Muscle layer of colon (tissue), 2 donors: ENCODE measurements at regions not wholly inside any gene's neighbourhood (a gene's known extent, or its start where the extent isn't known, plus 50 kb on each side); places are given as distances from the start of the nearest gene placed in this dataset.

Source experiments
- H3K27ac ChIP-seq: one replicate; pipeline ENCODE4 v1.7.0; 2013; ENCODE audit warnings: low read depth, mild to moderate bottlenecking, low read length, moderate library complexity
- H3K27me3 ChIP-seq, 2 donors: one replicate each; pipeline ENCODE4 v1.7.0; 2013; ENCODE audit warnings: low read length in 2 of 2, mild to moderate bottlenecking in 2 of 2; ENCODE audit not compliant: insufficient read depth in 2 of 2, control insufficient read depth in 1 of 2
- H3K36me3 ChIP-seq: one replicate; pipeline ENCODE4 v1.7.0; 2013; ENCODE audit warnings: mild to moderate bottlenecking, low read length; ENCODE audit not compliant: insufficient read depth
- H3K4me1 ChIP-seq: one replicate; pipeline ENCODE4 v1.7.0; 2013; ENCODE audit warnings: mild to moderate bottlenecking, low read length; ENCODE audit not compliant: insufficient read depth
- H3K4me3 ChIP-seq, 2 donors: one replicate each; pipeline ENCODE4 v1.7.0; 2013; ENCODE audit warnings: low read length in 2 of 2, low read depth in 1 of 2, mild to moderate bottlenecking in 1 of 2, moderate library complexity in 1 of 2
- H3K9ac ChIP-seq: one replicate; pipeline ENCODE4 v1.7.0; 2013; ENCODE audit warnings: low read length
- H3K9me3 ChIP-seq: one replicate; pipeline ENCODE4 v1.7.0; 2013; ENCODE audit warnings: mild to moderate bottlenecking, low read length
- donor health status: abdominal sarcoma.
- donor health status: Adenocarcinoma of cecum.

DNA sequence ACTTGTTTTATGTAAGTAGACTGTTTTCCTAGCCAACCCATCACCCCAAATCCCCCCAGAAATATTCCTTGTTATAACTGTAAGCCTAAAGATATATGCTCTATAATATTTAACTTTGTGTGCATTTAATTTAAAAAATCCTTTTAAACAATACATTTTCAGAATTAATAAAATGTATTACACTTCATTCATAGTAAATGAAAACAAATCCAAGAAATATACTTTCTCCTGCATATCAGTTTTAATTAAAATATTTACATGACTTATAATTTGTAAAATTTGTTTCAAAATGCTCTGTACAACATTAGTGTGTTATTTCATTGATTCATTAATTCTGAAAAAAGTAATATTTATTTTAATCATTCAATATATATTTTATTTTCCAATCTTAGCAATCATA lies 669.1 kb upstream of the PCDH20 start:
- Histone ChIP-seq H3K9me3 (no peaks in the 10 kb centered on the region), H3K4me1 (no peaks in the 10 kb centered on the region), H3K9ac (no peak overlapping the region), H3K36me3 (no peaks in the 10 kb centered on the region), H3K4me3 (no peak overlapping the region), H3K27ac (no peak overlapping the region), H3K27me3 (no peaks in the 10 kb centered on the region)

DNA sequence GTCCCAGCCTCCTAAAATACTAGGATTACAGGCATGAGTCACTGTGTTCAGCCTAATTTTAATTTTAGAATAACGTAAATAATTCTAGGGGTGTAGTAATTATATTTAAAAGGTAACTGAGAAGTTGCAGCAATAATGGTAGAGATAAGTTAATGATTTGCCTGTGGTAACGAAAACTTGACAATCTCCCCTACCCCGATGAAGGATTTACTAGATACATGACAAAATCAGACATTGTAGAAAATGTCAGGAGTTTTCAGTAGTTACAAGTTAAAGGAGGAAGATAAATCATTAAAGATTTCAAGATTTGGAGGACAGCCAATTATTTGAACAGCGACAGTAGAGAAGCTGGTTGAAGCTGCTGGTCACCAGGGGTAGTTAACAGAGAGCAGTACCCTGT lies 652.2 kb upstream of the PCDH20 start:
- no peak overlapping the region for H3K4me3 ChIP-seq
- H3K4me1 ChIP-seq, result no peaks in the 10 kb centered on the region
- H3K9me3 ChIP-seq, result no peaks in the 10 kb centered on the region
- no peaks in the 10 kb centered on the region for H3K36me3 ChIP-seq
- H3K9ac ChIP-seq, result no peak overlapping the region
- H3K27me3 ChIP-seq, result no peaks in the 10 kb centered on the region
- no peak overlapping the region for H3K27ac ChIP-seq

DNA sequence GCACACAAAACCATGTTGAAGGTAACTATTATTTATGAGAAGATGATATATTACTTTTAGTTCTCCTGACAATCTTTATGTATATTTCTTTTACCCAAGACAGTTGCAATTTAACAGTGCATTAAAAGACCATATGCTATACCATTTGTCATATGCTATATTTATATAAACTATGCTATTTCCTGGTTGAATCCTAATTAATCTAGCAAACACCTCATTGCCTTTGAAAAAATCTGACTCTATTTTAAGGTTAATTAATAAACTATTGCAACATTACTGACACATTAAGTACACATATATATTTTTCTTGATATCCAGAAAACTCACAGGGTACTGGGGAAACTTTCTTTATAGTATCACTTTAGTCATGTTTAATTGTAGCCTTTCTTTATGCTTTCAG lies 649.4 kb upstream of the PCDH20 start:
- no peak overlapping the region for H3K27ac ChIP-seq
- H3K36me3 ChIP-seq, result no peaks in the 10 kb centered on the region
- no peak overlapping the region for H3K4me3 ChIP-seq
- no peak overlapping the region for H3K9ac ChIP-seq
- H3K4me1 ChIP-seq, result no peaks in the 10 kb centered on the region
- no peaks in the 10 kb centered on the region for H3K9me3 ChIP-seq
- no peaks in the 10 kb centered on the region for H3K27me3 ChIP-seq

DNA sequence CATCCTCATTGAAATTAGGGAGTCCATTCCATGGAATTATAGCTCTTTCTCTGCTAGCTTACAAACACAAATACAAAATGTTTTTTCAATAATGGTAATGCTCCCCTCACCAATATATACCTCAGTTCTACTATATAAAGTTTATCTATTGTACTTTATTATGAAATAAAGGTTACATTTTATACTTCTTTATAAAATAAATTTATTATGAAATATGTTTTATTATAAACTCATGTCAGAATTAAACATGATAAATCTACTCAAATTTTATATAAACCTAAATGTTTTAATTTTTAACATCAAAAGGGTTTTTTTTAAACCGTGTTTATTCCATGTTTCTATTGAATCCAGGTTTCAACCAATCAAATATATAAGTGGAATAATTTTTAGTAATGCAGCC lies 646.1 kb upstream of the PCDH20 start:
- H3K4me3 ChIP-seq, result no peak overlapping the region
- H3K36me3 ChIP-seq, result no peaks in the 10 kb centered on the region
- no peaks in the 10 kb centered on the region for H3K27me3 ChIP-seq
- no peaks in the 10 kb centered on the region for H3K4me1 ChIP-seq
- no peaks in the 10 kb centered on the region for H3K9me3 ChIP-seq
- no peak overlapping the region for H3K27ac ChIP-seq
- H3K9ac ChIP-seq, result no peak overlapping the region

DNA sequence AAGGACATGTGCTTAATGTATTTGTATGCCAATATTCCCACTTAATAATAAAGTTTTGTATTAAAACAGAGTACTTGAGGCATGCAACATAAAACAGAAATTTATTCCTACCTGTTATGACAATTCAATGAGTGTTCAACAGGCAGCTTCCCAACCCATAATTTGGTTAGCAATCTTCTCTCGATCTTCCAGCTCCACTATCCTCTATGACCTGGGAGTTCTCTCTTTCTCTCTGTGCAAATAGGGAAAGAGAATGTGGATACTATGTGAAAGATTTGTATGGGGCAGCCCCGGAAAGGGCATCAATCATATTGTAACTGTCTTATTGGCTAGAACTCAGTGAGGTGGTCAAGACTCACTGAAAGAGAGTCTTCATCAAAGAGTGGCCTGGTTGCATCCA lies 644.9 kb upstream of the PCDH20 start:
- Histone ChIP-seq H3K36me3 (no peaks in the 10 kb centered on the region), H3K9me3 (no peaks in the 10 kb centered on the region), H3K9ac (no peak overlapping the region), H3K27ac (no peak overlapping the region), H3K4me1 (no peaks in the 10 kb centered on the region), H3K27me3 (no peaks in the 10 kb centered on the region), H3K4me3 (no peak overlapping the region)

DNA sequence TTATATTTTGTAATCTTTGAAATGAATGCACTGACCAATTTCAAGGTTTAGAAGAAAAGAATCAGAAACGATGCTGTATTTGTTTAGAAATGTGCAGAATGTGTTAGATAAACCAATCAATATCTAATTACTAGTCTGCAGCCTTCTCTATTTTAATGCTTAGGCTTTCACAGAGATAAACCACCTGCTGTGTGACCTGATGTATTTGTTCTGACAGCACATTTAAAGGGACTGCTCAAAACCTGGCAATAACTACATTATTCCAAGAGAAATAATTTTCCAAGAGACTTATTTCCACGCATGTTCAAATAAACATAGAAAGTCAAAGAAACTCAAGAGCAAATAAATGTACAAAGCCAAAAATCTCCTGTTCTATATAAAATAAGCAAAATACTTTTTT lies 641.6 kb upstream of the PCDH20 start:
- Histone ChIP-seq H3K4me1 (no peaks in the 10 kb centered on the region), H3K9ac (no peak overlapping the region), H3K27ac (no peak overlapping the region), H3K27me3 (no peaks in the 10 kb centered on the region), H3K4me3 (no peak overlapping the region), H3K36me3 (no peaks in the 10 kb centered on the region), H3K9me3 (no peaks in the 10 kb centered on the region)

DNA sequence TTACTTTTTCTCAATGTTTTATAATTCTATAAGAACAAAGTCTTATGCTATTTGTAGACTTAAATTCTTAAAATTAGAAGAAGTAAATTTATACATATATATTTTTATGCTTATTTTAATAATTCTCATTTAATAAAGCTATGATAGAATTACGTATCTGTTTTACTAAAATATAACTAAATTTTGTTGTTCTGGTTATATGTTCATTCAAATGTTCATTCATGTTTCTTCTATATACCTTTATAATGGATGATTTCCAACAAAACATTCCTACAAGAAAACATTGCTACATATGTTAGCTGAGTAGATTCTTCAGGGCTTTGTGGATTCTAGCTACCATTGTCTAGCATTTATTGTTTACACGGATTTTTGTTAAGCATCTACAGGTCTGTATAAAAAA lies 634.3 kb upstream of the PCDH20 start:
- no peaks in the 10 kb centered on the region for H3K27me3 ChIP-seq
- H3K9ac ChIP-seq, result no peak overlapping the region
- H3K27ac ChIP-seq, result no peak overlapping the region
- no peaks in the 10 kb centered on the region for H3K9me3 ChIP-seq
- no peak overlapping the region for H3K4me3 ChIP-seq
- no peaks in the 10 kb centered on the region for H3K4me1 ChIP-seq
- no peaks in the 10 kb centered on the region for H3K36me3 ChIP-seq

DNA sequence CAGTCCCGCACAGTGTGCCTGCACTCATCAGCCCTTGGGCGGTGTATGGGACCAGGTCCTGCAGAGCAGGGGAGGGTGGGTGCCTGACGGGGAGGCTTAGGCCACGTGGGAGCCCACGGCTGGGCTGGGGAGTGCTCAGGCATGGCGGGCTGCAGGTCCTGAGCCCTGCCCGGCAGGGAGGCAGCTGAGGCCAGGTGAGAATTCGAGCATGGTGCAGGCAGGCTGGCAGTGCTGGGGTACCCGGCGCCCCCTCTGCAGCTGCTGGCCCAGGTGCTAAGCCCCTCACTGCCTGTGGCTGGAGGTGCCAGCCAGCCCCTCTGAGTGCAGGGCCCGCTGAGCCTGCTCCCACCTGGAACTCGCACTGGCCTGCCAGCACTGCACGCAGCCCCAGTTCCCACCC lies 630.9 kb upstream of the PCDH20 start:
- Histone ChIP-seq H3K4me1 (no peaks in the 10 kb centered on the region), H3K9me3 (no peaks in the 10 kb centered on the region), H3K4me3 (no peak overlapping the region), H3K27ac (no peak overlapping the region), H3K27me3 (no peaks in the 10 kb centered on the region), H3K36me3 (no peaks in the 10 kb centered on the region), H3K9ac (no peak overlapping the region)

DNA sequence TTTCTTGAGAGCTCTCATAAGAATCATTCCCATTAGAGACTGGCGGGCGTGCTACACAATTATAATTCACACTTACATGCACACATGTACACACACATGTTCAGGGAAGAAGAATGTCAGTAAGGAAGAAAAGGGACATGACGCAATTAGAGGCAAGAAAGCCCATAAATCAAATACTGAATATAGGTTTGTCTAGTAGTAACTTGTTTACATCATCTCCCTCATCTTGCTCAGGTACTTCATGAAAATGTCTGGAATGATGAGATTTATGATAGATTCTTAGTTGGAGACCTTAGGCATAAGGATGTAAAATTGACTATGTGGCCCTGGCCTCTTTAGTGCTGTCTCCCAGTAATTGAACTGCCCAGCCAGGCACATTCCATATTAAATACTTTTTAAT lies 628.0 kb upstream of the PCDH20 start:
- Histone ChIP-seq H3K4me3 (no peak overlapping the region), H3K4me1 (no peaks in the 10 kb centered on the region), H3K9me3 (no peaks in the 10 kb centered on the region), H3K36me3 (no peaks in the 10 kb centered on the region), H3K27me3 (no peaks in the 10 kb centered on the region), H3K27ac (no peak overlapping the region), H3K9ac (no peak overlapping the region)

DNA sequence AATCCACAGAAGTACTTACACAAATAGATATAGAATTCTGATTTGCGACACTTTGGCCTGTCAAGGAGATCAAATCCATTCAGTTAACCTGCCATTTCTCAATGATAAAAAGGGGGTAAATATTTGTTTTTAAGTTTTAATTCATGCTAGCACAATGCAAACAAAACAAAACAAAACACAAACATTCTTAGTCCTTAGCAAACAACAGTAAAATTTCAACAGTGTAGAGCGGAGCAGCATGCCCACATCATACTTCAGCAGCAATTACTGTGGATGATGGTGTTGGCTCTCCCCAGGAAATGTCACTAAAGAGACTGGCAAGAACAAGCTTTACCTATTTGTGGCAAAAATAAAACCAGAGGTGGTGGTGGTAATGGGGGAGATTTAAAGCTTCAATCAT lies 625.2 kb upstream of the PCDH20 start:
- H3K9me3 ChIP-seq, result no peaks in the 10 kb centered on the region

DNA sequence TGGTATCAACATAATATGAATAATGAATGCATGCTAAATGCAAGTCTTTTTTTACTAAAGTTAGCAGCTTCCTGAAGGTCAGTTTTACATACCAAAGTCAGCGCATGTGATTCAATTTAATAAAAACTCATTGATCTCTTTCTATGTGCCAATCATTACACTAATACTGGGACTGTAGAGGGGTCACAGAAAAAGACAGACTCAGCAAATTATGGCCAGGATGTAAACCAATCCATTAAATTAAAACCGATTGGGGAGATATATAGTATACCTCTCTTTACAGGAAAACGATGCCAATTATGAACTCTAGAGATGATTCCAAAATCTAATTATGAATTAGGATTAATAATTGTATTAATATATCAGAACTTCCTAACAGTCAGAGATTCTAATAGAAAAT lies 624.4 kb upstream of the PCDH20 start:
- Histone ChIP-seq H3K27me3 (no peaks in the 10 kb centered on the region), H3K36me3 (no peaks in the 10 kb centered on the region), H3K4me1 (no peaks in the 10 kb centered on the region), H3K27ac (no peak overlapping the region), H3K9me3 (no peaks in the 10 kb centered on the region), H3K4me3 (no peak overlapping the region), H3K9ac (no peak overlapping the region)

More for the DNA sequence above, 625.2 kb upstream of the PCDH20 start:
- no peaks in the 10 kb centered on the region for H3K36me3 ChIP-seq
- H3K9ac ChIP-seq, result no peak overlapping the region
- H3K4me3 ChIP-seq, result no peak overlapping the region
- no peaks in the 10 kb centered on the region for H3K4me1 ChIP-seq
- no peak overlapping the region for H3K27ac ChIP-seq
- H3K27me3 ChIP-seq, result no peaks in the 10 kb centered on the region

DNA sequence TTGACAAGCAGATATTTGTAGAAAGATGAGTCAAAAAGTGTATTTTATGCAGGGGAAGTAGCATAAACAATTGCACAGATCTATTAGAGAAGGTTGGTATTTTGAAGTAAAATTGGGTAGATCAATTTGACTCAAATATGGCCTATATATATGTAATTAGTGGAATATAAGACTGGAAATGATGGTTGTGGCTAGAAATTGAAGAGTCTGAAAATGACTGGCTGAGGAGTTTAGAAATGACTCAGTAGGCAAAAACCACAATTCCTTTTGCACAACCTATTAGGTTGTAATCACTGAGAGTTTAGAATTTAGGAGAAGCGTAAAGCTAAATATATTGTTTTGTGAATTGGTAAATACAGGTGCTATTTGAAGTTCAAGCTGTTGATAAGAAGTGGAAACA lies 622.6 kb upstream of the PCDH20 start:
- Histone ChIP-seq H3K4me1 (no peaks in the 10 kb centered on the region), H3K27ac (no peak overlapping the region), H3K9ac (no peak overlapping the region)

More for the DNA sequence above, 622.6 kb upstream of the PCDH20 start:
- no peaks in the 10 kb centered on the region for H3K27me3 ChIP-seq
- no peak overlapping the region for H3K4me3 ChIP-seq
- no peaks in the 10 kb centered on the region for H3K36me3 ChIP-seq
- no peaks in the 10 kb centered on the region for H3K9me3 ChIP-seq
